Embryonic facial prominence (tissue), 1 donor: ENCODE measurements at regions not wholly inside any gene's neighbourhood (a gene's known extent, or its start where the extent isn't known, plus 50 kb on each side); places are given as distances from the start of the nearest gene placed in this dataset.

ENCODE experiments used
- DNase-seq: peaks from one replicate; pipeline ENCODE4 v3.0.0-alpha.2; 2016; ENCODE audit errors: extremely low spot score

DNA sequence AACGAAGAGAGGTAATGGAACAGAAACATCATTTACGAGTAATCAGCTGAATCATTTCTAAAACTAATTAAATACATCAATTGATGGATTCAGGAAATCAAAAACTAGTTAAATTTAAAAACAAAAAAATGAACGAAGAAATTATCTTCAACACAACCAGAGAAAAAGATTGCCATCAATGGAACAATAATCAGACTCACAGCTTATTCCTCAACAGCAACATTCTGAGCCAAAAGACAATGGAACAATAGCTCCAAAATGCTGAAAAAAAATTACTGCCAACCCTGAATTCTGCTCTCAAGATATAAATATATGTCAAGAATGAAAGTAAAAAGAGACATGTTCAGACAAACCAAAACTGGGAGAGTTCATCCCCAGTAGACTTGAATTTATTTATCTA lies 65.5 kb upstream of the KLF3 start:
- DNase-seq = no peak

DNA sequence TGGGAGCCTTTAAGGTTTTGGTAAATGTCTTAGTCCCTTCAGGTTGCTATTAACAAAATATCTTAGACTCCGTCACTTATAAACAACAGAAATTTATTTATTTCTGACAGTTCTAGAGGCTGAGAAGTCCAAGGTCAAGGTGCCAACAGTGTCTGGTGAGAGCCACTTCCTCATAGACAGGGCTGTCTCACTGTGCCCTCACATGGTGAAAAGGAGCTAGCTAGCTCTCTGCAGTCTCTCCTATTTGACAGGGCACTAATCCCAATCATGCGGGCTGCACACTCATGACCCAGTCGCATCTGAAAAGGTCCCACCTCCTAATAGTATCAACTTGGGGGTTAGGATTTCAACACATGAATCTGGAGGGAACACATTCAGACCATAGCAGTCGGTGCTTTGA lies 63.4 kb upstream of the KLF3 start:
- DNase-seq = no peak

DNA sequence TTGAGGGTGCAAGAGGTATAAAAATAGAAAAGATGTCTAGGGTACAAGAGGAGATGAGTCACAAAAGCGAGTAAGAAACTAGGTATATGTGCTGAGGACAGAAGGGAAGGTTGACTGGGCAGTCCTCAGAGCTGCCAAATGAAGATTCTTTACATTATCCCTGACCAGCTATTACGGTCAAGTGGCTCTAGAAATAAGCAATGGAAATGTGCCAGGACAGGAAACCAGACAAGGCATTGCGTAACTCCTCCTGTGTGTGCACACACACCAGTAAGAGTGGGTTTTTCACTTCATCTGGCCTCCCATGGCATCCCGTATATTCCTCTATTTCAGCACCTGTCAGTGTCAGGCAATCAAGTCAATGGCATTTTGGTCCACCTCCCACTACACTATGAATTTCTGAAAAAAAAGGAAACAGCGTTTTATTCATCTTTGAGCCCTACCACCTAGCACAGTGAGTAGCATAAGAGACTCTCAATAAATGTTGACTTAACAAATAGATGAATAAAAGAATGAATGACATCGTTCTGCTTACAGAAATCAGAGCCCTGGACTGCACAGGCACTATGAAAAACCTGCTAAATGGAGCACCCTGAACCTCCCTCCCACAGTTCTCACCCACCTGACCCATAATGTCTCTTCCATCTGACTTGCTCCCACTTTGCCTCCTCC lies 62.6 kb upstream of the KLF3 start:
- no peak for DNase-seq

DNA sequence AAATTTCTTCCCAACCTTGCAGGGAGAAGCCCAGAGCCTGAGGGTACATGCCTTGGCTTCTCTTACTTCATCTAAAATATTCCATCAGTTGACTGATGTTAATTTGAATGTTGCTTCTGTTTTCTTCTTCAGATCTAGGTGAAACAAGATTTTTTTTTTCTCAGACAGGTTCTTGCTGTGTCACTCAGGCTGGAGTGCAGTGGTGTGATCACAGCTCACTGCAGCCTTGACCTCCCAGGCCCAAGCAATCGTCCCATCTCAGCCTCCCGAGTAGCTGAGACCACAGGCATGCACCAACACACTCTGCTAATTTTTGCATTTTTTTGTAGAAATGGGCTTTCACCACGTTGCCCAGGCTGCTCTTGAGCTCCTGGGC lies 62.1 kb upstream of the KLF3 start:
- no peak for DNase-seq

DNA sequence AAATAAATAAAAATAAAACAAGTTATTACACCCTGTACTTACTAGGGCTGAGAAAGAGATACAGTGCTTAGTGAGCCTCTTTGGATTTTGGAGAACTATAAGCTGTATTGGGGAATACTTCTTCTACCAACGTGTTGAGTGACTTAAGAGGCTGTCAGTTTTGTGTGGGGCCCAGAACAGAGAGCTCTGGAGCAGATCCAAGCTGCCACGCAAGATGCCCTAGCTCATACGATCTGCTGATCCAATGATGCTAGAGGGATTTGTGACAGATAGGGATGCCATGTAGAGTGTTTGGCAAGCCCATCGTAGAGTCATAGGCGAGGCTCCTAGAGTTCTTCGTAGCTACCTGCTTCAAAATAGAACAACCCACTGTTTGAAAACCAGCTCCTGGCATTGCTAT lies 60.3 kb upstream of the KLF3 start:
- no peak for DNase-seq

DNA sequence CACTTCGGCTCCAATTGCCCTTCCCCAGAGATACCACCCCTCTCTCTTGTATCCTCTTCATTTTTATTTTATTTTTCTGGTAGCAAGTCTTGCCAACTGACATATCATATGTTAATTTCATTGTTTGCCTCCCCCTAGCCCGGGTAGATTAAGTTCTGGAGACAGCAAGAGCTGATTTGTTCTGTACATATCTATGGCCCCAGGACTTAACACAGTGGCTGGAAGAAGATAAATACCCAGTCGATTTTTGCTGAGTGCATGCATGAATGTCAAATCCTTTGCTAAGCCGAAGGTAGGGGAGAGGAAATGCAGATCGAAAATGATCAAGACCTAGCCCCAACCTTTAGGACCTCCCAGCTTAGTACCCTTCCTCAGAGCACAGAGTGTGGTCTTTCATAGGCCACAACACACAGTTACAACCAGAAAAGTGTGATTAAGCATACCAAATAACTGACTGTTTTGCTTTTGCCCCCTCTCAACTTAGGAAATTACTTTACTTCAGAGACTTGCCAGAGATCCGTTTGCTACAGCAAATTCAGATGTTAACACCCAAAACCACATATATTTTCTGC lies 58.7 kb upstream of the KLF3 start:
- no peak for DNase-seq

DNA sequence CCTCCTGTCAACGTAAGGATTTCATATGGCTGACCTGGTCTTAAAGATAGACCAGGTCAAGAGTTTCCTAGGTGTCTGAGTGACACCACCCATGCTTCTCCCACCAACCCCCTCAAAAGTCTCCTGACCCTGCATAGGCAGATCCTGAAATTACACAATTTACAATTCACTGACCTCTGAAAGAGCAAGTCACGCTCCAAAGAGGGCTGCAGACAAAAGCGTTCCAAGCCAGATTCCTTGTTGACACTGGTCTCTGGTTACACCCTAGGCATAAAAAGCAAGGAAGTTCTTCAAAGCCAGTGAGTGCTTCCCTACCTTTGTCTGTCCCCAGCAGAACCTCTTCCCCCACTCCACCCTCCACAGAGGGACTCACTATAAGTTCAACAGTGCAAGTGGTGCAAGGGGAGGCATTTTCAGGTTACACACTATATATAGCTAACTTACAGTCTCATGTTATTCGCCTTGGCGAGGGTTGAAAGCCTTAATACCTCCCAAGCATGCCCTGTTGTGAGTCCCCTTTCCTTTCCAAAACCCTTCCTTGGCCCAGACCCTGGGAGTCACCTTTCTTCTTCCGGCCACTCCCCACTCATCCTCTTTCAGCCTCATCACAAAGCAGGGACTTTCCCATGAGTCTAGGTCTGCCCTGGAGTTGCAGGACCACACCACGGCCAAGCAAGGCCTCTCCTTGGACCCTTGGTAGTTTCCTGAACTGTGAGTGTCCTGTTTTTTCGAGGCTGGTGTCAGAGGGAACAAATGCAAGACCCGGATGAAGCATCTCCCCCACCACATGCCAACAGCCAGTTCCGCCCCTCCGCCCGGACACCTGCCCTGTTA lies 58.0 kb upstream of the KLF3 start:
- no peak for DNase-seq

DNA sequence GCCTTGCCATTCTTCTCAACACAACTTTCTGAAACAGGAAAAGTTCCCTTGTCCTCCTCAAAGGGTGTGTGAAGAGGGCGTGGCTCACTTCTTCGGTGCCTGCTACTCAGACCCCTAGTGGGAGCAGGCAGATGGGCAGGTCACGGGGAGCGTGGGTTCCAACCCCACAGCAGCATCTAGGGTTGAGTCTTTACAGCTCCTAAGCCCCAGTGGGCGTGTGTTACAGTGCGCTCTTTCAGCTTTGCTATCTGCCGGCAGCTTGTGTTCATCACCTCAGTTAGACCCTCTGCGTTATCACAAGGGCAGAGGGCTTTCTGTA lies 57.5 kb upstream of the KLF3 start:
- no peak for DNase-seq

DNA sequence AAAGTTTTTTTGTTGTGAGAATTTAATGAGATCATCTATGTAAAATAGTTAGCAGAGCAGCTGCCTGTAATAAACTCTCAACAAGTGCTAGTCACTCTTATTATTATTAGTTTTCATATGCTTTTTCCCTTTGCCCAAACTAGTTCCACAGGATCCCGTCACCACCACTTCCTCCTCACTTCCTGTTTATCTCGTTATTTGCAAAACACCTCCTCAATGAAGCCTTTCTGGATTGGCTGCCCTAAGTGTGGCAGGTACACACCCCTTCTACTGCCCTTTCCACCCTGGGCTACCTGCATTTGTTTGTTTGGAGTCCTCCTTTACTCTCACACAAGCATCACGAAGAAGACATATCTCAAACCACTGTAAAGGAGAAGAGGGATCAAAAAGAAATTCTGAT lies 54.4 kb upstream of the KLF3 start:
- no peak for DNase-seq

DNA sequence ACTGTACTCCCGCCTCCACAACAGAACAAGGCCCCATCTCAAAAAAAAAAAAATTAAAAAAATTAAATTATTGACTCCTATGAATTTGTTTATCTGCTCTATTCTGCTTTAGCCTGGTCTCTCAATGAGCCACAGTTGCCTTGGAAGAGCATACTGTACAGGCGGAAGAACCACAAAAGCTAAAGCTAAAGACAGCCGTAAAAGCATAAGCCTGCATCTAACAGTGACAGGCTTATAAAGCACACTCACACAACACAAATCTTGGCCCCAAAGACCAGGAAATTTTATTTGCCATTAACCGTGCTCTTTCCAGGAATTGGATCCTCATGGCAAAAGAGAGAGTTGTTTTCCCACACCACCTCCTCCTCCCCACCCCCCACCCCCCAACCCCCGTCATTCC lies 53.5 kb upstream of the KLF3 start:
- DNase-seq = no peak

DNA sequence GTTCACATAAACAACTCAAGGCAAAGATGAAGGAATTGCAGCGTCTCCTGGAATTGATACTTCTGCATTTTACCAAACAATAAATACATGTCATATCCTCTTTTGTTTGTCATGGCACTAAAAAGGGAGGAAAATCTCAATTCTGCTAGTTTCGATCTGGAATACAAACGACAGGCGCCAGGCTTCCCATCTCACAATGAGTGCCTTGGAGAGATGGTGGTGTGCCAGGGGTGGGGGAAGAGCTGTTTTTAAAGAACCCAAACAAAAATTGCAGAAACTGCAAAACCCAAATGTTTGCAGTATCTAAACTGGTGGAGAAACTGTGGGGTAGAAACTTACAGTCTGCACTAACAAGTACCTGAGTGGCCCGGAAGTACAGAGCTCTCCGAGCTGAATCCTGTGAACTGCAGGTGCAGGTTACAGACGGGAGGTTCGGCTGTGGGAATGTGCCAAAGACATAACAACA lies 53.0 kb upstream of the KLF3 start:
- no peak for DNase-seq

DNA sequence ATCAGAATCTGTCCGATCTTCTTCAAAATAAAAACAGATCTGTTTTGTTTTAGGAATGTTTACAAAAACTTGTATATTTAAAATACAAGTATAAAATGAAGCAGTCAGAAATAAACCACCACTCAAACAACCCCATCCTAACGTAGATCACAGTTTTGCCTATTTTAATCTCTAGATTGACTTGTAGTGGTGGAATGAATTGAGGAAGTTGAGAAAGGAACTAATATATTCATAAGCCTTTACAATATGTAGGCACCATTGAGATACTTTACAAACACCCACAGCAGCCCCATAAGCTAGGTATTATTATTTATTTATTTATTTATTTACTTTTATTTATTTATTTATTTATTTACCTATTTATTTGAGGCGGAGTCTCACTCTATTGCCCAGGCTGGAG lies 52.3 kb upstream of the KLF3 start:
- no peak for DNase-seq

DNA sequence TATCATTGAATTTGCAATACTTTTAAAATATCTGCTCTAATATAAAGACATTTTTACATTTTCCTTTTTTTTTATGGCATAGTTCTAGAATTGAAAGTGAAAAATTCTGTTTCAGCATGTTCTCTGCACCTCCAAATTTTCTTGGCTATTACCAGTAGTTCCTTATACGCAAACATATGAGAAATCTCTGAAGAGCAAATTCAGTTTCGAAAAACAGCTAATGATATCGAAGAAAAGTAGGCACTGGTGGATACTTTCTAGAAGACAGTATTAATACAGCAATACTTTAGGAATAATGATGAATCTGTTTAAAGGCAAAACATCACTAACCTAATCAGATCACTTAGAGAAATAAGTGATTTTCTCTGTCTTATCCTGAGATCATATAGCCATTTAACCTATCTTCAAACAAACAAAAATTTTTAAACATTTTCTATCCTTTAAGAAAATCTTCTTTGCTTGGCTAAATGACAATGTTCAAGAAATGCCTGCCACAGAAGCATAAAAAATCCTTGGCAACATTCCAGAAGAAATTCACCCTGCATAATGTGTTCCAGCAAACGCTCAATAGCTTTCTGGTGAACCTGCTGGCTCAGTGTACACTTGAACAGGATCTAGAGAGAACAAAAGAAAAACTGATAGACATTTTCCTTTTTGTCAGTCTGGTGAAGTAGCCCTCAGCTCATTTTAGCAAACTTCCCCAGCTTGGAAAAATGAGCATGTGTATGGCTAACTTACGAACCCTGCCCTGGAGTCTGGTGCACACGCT lies 51.2 kb upstream of the KLF3 start:
- DNase-seq = peak; percentile 39
